Natural killer cell (primary cell): ENCODE measurements at regions not wholly inside any gene's neighbourhood (a gene's known extent, or its start where the extent isn't known, plus 50 kb on each side); places are given as distances from the start of the nearest gene placed in this dataset.

ENCODE experiments used
- ATAC-seq, 3 donors: fragments of 150-1000 bp in 2 of 3; fragments of 200-7000 bp in 1 of 3; cut with Tn5 transposase; 1 replicate in 1 of 3; 2 replicates in 2 of 3; pipeline ENCODE4 v1.10.0; 2021; ENCODE audit warnings: mild to moderate bottlenecking in 2 of 3, moderate library complexity in 2 of 3
- DNase-seq, 2 donors: peaks; one replicate each; pipeline versions ENCODE4 v3.0.0 to v3.0.0-alpha.2; 2013 to 2021; ENCODE audit warnings: mixed read lengths in 1 of 2
- H3K27ac ChIP-seq: one replicate; pipeline ENCODE4 v1.5.1; 2013; ENCODE audit warnings: mild to moderate bottlenecking, low read length
- H3K27me3 ChIP-seq: one replicate; pipeline ENCODE4 v1.6.1; 2013; ENCODE audit warnings: low read length; ENCODE audit not compliant: control insufficient read depth, insufficient read depth
- H3K36me3 ChIP-seq: one replicate; pipeline ENCODE4 v1.6.1; 2013; ENCODE audit warnings: low read length; ENCODE audit not compliant: control insufficient read depth, insufficient read depth
- H3K4me1 ChIP-seq: one replicate; pipeline ENCODE4 v1.6.1; 2013; ENCODE audit warnings: low read length; ENCODE audit not compliant: control insufficient read depth, insufficient read depth
- H3K4me3 ChIP-seq: one replicate; pipeline ENCODE4 v1.5.1; 2013; ENCODE audit warnings: low read length
- H3K9me3 ChIP-seq: one replicate; pipeline ENCODE4 v1.6.1; 2013; ENCODE audit warnings: low read length; ENCODE audit not compliant: control insufficient read depth, insufficient read depth
- H3K27ac Mint-ChIP-seq, 2 donors: one replicate each; pipeline ENCODE4 v1.8.0; 2022; ENCODE audit warnings: mild to moderate bottlenecking in 2 of 2, mixed read lengths in 2 of 2, moderate library complexity in 1 of 2
- H3K27me3 Mint-ChIP-seq, 2 donors: one replicate each; pipeline ENCODE4 v1.8.0; 2022; ENCODE audit warnings: low read depth in 2 of 2, mixed read lengths in 2 of 2
- H3K36me3 Mint-ChIP-seq: one replicate; pipeline ENCODE4 v1.8.0; 2022; ENCODE audit warnings: mixed read lengths
- H3K4me1 Mint-ChIP-seq, 2 donors: one replicate each; pipeline ENCODE4 v1.8.0; 2022; ENCODE audit warnings: mixed read lengths in 2 of 2
- H3K4me3 Mint-ChIP-seq: one replicate; pipeline ENCODE4 v1.8.0; 2022; ENCODE audit warnings: mild to moderate bottlenecking, moderate library complexity, mixed read lengths
- H3K9me3 Mint-ChIP-seq, 2 donors: one replicate each; pipeline ENCODE4 v1.8.0; 2022; ENCODE audit warnings: mixed read lengths in 2 of 2
- WGBS: methylation state at CpG from one replicate; pipeline ENCODE4 v1.1.7; 2013; ENCODE audit warnings: missing lambda C conversion rate; ENCODE audit not compliant: insufficient coverage; 5-methylcytosine and 5-hydroxymethylcytosine counted together
- intact Hi-C: fragments of 100-400 bp; cut with micrococcal nuclease; formaldehyde crosslinking; loops from one replicate; pipeline ENCODE4 v1.14.2; 2022
- TF ChIP-seq, protein P1 (sequence below): fragments of 200-600 bp; IDR thresholded peaks from one replicate; pipeline ENCODE4 v1.8.0; 2022; ENCODE audit warnings: antibody characterized with exemption

DNA sequence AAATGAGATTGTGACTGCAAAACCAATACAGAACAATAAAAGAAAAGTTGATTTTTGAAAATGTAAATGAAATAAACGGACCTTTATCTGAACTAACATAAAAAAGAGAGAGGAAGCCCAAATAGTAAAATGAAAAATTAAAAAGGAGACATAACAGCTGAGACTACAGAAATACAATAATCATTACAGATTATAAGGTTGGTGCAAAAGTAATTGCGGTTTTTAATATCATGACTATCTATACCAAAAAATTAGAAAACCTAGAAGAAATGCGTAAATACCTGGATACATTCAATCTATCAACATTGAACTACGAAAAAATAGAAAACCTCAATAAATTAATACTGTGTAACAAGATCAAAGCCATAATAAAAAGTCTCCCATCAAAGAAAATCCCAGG, 71.9 kb upstream of the SLCO6A1 start:
- WGBS, result 79% methylated on average over 2 of the region's 4 CpGs

DNA sequence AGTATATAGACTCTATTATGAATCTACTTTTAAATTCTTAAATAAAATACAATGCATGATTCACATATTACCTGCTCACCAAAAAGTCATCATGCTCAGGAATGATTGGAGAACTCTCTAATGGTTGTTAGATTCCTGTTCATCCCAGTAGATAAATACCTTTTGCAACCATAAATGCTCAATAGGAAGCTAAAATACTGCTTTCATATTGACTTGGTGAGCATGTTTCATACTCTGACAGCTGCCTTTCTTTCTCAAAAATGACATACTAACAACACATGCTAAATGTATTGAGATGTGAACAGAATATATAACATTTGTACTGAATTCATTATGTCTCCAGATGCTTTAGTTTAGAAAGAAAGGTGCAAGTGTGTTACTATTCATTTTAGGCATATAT, 79.6 kb upstream of the SLCO6A1 start:
- intact Hi-C loops, result no loop called here
- TF ChIP-seq, protein P1, sequence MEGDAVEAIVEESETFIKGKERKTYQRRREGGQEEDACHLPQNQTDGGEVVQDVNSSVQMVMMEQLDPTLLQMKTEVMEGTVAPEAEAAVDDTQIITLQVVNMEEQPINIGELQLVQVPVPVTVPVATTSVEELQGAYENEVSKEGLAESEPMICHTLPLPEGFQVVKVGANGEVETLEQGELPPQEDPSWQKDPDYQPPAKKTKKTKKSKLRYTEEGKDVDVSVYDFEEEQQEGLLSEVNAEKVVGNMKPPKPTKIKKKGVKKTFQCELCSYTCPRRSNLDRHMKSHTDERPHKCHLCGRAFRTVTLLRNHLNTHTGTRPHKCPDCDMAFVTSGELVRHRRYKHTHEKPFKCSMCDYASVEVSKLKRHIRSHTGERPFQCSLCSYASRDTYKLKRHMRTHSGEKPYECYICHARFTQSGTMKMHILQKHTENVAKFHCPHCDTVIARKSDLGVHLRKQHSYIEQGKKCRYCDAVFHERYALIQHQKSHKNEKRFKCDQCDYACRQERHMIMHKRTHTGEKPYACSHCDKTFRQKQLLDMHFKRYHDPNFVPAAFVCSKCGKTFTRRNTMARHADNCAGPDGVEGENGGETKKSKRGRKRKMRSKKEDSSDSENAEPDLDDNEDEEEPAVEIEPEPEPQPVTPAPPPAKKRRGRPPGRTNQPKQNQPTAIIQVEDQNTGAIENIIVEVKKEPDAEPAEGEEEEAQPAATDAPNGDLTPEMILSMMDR, result no peak
- H3K36me3 Mint-ChIP-seq, result no peaks in the 10 kb centered on the region
- Histone ChIP-seq H3K27ac (no peak overlapping the region), H3K4me1 (no peaks in the 10 kb centered on the region), H3K27me3 (no peaks in the 10 kb centered on the region), H3K9me3 (no peaks in the 10 kb centered on the region), H3K4me3 (no peak overlapping the region), H3K36me3 (no peaks in the 10 kb centered on the region)
- H3K27ac Mint-ChIP-seq, result no peak overlapping the region
- H3K4me1 Mint-ChIP-seq, result no peaks in the 10 kb centered on the region
- no peaks in the 10 kb centered on the region for H3K9me3 Mint-ChIP-seq
- peaks cover 2 to 6% of the 10 kb centered on the region in 2 donors for H3K27me3 Mint-ChIP-seq
- DNase-seq (no peak), ATAC-seq (no peak)
- no peak overlapping the region for H3K4me3 Mint-ChIP-seq

More for the DNA sequence above, 71.9 kb upstream of the SLCO6A1 start:
- TF ChIP-seq, protein P1, result no peak
- intact Hi-C loops, result no loop called here
- Mint-ChIP-seq H3K4me1 (no peaks in the 10 kb centered on the region), H3K36me3 (no peaks in the 10 kb centered on the region), H3K27me3 (peaks cover 22 to 56% of the 10 kb centered on the region in 2 donors), H3K4me3 (no peak overlapping the region), H3K27ac (no peak overlapping the region), H3K9me3 (no peaks in the 10 kb centered on the region)
- DNase-seq, result no peak
- Histone ChIP-seq H3K27me3 (peaks cover 2% of the 10 kb centered on the region), H3K27ac (no peak overlapping the region), H3K4me1 (no peaks in the 10 kb centered on the region), H3K9me3 (no peaks in the 10 kb centered on the region), H3K4me3 (no peak overlapping the region), H3K36me3 (no peaks in the 10 kb centered on the region)
- no peak for ATAC-seq

DNA sequence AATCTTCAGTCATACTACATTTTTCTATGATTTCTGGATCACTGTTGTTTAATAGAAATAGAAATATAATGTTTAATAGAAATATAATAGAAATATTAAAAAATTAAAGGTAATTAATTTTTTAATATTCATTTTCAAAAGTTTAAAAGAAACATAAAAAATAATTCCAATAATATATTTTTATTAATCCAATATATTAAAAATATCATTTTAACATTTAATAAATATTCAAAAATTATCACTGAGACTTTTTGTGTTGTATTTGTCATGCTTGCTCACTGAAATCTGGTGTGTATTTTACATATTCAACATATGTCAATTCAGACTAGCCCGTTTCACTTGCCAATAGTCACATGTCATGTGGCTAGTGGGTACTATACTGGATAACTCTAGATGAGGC, 80.6 kb upstream of the SLCO6A1 start:
- H3K36me3 Mint-ChIP-seq, result no peaks in the 10 kb centered on the region
- no peak for ATAC-seq
- DNase-seq, result no peak
- H3K9me3 ChIP-seq, result no peaks in the 10 kb centered on the region
- H3K27me3 ChIP-seq, result no peaks in the 10 kb centered on the region
- H3K4me3 ChIP-seq, result no peak overlapping the region
- H3K4me1 Mint-ChIP-seq, result peaks cover 0 to 4% of the 10 kb centered on the region in 2 donors
- intact Hi-C loops, result no loop called here
- H3K4me1 ChIP-seq, result no peaks in the 10 kb centered on the region
- WGBS, result 60% methylated on average over 1 of the region's 1 CpG
- peaks cover 0 to 4% of the 10 kb centered on the region in 2 donors for H3K27me3 Mint-ChIP-seq
- no peak overlapping the region for H3K27ac ChIP-seq
- H3K9me3 Mint-ChIP-seq, result no peaks in the 10 kb centered on the region
- no peak overlapping the region for H3K4me3 Mint-ChIP-seq
- TF ChIP-seq, protein P1, result no peak
- H3K27ac Mint-ChIP-seq, result no peak overlapping the region
- H3K36me3 ChIP-seq, result no peaks in the 10 kb centered on the region

DNA sequence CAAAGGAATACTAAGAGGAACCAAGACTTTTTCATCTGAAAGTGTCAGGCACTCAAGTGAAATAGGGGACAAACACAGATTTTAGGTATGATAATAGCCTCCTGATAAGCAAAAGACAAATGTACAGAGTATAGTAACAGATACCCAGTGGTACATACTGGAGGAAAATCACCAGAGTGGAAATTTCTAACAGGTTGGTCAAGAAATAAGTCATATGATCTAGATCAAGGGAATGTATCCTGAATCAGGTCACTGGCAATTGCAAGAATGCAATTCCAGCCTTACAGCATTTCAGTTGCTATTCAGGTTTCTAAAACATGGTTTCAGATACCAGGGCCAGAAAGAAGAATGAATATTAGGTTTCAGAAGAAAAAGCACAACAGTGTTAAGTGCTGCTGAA, 82.2 kb upstream of the SLCO6A1 start:
- Mint-ChIP-seq H3K9me3 (no peaks in the 10 kb centered on the region), H3K27me3 (peaks cover 0 to 4% of the 10 kb centered on the region in 2 donors), H3K27ac (no peak overlapping the region), H3K4me1 (peaks cover 0 to 4% of the 10 kb centered on the region in 2 donors), H3K36me3 (no peaks in the 10 kb centered on the region), H3K4me3 (no peak overlapping the region)
- H3K27me3 ChIP-seq, result no peaks in the 10 kb centered on the region
- H3K36me3 ChIP-seq, result no peaks in the 10 kb centered on the region
- no peaks in the 10 kb centered on the region for H3K4me1 ChIP-seq
- no peak overlapping the region for H3K27ac ChIP-seq
- H3K9me3 ChIP-seq, result no peaks in the 10 kb centered on the region
- TF ChIP-seq, protein P1, result no peak
- intact Hi-C loops, result loop anchor here (10.0 kb wide), 1 partner anchor 194 kb away; no protein-coding TSS in a partner anchor
- no peak overlapping the region for H3K4me3 ChIP-seq
- DNase-seq, result no peak
- ATAC-seq, result no peak
